ENCODE measurements at regions not wholly inside any gene's neighbourhood (a gene's known extent, or its start where the extent isn't known, plus 50 kb on each side); places are given as distances from the start of the nearest gene placed in this dataset.
"Not testable (repeated sequence)": the region's sequence is repeated elsewhere in the genome, so short reads cannot be mapped to it uniquely, and the experiment has no call there.

- in situ Hi-C loops (cut with HindIII; ENCODE audit: low pct_unique_long_range_greater_than_20kb, low sequenced_read_pairs): no loop called here
- no peak for DNase-seq (ENCODE audit: low read depth)
Measured at GRCh38 chr20:43839793-43840199, 74.9 kb upstream of the TOX2 start.

- in situ Hi-C loops (cut with HindIII; ENCODE audit: low pct_unique_long_range_greater_than_20kb, low sequenced_read_pairs): no loop called here
Measured at GRCh38 chr20:43838703-43839060, 76.0 kb upstream of the TOX2 start.

DNA sequence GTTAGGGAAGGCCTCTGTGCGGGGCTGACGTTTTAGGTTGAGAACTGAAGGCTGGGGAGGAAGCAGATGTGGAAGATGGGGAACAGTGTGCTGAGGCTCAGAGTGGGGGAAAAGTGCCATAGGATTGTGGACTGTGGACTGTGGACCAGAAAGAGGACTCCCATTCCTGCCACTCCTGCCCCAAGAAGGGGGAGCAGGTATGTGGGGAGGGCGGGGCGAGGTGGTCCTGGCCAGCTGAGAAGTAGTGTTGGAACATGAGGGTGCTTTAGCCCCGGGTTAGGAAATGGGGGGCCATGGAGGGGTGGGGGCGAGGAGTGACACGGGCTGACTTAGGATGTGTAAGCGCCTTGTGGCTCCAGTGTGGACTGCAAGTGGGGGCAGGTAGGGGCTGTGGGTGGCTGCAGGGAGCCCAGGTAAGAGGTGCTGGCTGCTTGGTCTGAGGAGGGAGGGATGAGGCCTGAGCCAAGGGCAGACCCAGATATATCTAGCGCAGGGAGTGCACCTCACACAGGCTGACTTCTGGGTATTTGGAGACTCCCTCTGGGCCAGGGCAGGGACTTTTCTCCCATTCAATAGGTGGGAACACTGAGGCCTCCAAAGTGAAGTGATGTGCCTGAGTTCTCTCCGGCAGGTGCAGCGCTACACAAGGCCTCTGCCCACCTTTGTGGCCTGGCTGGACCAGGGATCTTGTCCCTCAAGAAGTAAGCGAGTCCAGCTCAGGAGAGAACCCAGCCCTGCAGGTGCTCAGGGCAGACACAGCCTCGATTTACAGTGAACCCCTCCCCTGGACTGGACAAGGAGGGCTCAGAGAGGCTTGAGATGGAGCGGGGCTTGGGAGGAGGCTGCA, 76.6 kb upstream of the TOX2 start:
- no peak for DNase-seq (ENCODE audit: low read depth)
- in situ Hi-C loops (cut with HindIII; ENCODE audit: low pct_unique_long_range_greater_than_20kb, low sequenced_read_pairs): no loop called here

More at GRCh38 chr20:43838703-43839060, 76.0 kb upstream of the TOX2 start:
- no peak for DNase-seq (ENCODE audit: low read depth)

DNA sequence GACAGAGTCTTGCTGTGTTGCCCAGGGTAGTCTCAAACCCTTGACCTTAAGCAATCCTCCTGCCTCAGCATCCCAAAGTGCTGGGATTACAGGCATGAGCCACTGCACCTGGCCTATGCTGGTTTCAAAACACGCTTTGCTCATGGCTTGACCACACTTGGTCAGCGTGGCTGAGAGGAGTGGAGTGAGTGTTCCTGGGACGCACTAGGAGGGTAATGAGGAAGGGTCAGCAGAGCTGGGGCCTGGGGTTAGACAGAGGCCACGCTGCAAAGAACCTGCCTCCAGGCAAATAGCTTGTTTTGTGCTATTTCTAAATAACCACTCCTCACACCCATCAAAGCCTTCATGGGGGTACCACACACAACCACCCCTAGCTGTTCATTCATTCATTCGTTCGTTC, 77.9 kb upstream of the TOX2 start:
- DNase-seq (ENCODE audit: low read depth): no peak

GRCh38 chr20:43835944-43836508, 78.6 kb upstream of the TOX2 start:
- no peak for DNase-seq (ENCODE audit: low read depth)
- in situ Hi-C loops (cut with HindIII; ENCODE audit: low pct_unique_long_range_greater_than_20kb, low sequenced_read_pairs): no loop called here

More for the DNA sequence above, 77.9 kb upstream of the TOX2 start:
- in situ Hi-C loops (cut with HindIII; ENCODE audit: low pct_unique_long_range_greater_than_20kb, low sequenced_read_pairs): no loop called here

DNA sequence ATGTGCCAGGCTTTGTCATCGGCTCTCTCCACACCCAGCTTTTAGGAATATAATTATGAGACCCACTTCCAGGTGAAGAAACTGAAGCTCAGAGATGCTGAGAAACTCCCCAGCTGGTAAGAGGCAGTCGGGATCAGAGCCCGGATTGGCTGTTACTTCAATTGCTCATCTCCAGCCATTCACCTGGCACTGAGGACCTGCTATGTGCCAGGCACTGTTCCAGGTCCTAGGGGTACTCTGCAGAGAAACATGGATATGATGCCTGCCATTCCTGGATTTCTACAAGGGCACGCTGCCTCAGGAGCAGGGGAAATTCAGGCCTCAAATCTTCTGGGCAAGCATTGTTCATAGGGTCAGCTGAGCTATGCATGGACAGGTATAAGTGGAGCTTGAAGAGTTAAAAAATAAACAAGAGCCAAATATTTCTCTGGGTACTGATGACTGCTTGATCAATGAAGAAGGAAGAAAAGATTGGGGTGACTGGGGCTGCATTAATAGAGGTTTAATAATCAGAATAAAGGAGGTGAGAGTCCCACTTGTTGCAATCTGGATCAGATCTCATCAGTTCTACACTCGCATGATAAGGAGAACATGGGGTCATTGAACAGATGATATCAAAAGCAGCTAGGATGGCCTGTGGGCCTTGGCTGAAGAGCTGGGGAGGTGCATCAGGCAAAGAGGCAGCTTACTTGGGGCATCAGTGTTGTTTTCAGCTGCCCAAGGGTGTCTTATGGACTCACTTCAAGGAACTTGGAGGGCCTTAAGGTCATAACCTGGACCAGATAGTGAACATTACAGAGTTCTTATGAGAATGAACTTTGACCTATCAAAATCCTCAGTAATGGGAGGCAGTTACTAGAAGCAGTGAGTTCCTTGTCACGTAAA, 80.9 kb upstream of the TOX2 start:
- no peak for DNase-seq (ENCODE audit: low read depth)
- in situ Hi-C loops (cut with HindIII; ENCODE audit: low pct_unique_long_range_greater_than_20kb, low sequenced_read_pairs): no loop called here

- DNase-seq (ENCODE audit: low read depth): no peak
- in situ Hi-C loops (cut with HindIII; ENCODE audit: low pct_unique_long_range_greater_than_20kb, low sequenced_read_pairs): no loop called here
Measured at GRCh38 chr20:43832961-43833360, 81.7 kb upstream of the TOX2 start.

DNA sequence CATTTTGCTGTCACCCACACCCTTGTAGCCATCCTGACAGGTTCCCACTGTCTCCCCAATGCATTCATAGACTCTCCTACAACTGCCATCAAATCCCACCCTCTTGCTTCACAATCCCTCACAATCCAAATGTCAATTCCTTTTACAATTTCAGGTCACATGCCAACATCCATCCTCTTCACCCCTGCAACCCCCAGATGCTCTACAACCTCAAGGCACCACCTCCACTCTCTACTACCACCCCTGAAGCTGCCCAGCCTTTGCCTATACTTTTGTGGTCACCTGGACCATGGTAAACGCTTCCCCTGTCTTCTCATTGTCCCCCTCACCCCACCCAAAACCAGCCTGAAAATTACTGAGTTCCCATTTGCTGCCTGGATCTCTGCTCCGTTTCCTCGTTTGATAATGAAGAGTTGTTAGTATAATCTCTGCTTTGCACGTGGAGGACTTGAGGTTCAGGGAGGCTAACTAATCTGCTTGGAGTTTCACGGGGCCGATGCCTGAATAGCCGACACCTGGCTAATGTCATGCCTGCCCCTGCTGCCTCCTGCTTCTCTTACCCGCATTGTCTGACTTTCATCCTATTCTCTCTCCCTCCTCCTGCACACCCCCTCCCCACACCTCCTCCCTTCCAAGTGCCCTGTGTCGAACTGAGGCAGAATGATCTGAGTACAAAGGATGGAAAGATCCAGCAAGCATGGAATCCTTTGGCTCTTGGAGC, 82.4 kb upstream of the TOX2 start:
- in situ Hi-C loops (cut with HindIII; ENCODE audit: low pct_unique_long_range_greater_than_20kb, low sequenced_read_pairs): no loop called here
- no peak for DNase-seq (ENCODE audit: low read depth)

GRCh38 chr20:43831481-43832065, 83.1 kb upstream of the TOX2 start:
- in situ Hi-C loops (cut with HindIII; ENCODE audit: low pct_unique_long_range_greater_than_20kb, low sequenced_read_pairs): no loop called here
- DNase-seq (ENCODE audit: low read depth): no peak

- in situ Hi-C loops (cut with HindIII; ENCODE audit: low pct_unique_long_range_greater_than_20kb, low sequenced_read_pairs): no loop called here
Measured at GRCh38 chr20:43830883-43831282, 83.8 kb upstream of the TOX2 start.

GRCh38 chr20:43829951-43830690, 84.5 kb upstream of the TOX2 start:
- in situ Hi-C loops (cut with HindIII; ENCODE audit: low pct_unique_long_range_greater_than_20kb, low sequenced_read_pairs): no loop called here

More at GRCh38 chr20:43830883-43831282, 83.8 kb upstream of the TOX2 start:
- DNase-seq (ENCODE audit: low read depth): no peak

DNA sequence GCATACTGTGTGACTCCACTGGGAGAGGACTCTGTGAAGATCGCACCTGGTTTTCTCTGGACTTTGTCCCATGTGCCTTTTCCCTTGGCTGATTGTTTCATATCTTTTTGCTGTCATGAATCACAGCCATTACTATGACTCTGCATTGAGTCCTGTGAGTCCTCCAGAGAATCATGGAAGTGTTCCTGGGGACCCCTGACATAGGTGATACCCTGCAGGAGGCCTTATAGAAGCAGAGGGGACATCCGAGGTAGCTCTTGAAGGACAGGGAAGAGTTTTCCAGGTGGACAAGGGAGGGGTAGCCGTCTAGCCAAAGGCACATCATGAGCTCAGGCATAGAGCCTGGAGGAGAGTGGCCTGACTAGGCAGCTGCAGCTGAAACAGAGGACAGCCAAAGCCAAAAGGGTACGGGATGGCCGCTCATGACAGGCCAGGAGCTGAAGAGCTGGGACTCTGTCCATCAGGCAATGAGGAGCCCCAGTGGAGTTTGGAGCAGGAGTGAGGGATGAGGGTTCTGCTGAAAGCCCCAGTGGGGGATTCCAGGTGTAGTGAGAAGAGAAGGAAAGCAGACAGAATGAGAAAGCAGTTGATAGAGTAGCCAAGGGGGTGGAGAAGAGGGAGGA, 86.6 kb upstream of the TOX2 start:
- in situ Hi-C loops (cut with HindIII; ENCODE audit: low pct_unique_long_range_greater_than_20kb, low sequenced_read_pairs): no loop called here
- DNase-seq (ENCODE audit: low read depth): no peak

More at GRCh38 chr20:43829951-43830690, 84.5 kb upstream of the TOX2 start:
- DNase-seq (ENCODE audit: low read depth): no peak

DNA sequence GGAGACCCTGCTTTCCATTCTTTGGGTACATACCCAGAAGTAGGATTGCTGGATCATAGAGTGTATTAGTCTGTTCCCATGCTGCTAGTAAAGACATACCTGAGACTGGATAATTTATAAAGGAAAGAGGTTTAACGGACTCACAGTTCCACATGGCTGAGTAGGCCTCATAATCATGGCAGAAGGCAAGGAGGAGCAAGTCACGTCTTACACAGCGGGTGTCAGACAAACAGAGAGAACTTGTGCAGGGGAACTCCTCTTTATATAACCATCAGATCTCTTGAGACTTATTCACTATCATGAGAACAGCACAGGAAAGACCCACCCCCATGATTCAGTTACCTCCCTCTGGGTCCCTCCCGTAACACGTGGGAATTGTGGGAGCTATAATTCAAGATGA, 87.7 kb upstream of the TOX2 start:
- in situ Hi-C loops (cut with HindIII; ENCODE audit: low pct_unique_long_range_greater_than_20kb, low sequenced_read_pairs); DNase-seq (ENCODE audit: low read depth): not testable (repeated sequence)

GRCh38 chr20:43825581-43825980, 89.1 kb upstream of the TOX2 start:
- DNase-seq (ENCODE audit: low read depth): no peak
- in situ Hi-C loops (cut with HindIII; ENCODE audit: low pct_unique_long_range_greater_than_20kb, low sequenced_read_pairs): no loop called here

GRCh38 chr20:43825051-43825402, 89.6 kb upstream of the TOX2 start:
- DNase-seq (ENCODE audit: low read depth): no peak
- in situ Hi-C loops (cut with HindIII; ENCODE audit: low pct_unique_long_range_greater_than_20kb, low sequenced_read_pairs): no loop called here

DNA sequence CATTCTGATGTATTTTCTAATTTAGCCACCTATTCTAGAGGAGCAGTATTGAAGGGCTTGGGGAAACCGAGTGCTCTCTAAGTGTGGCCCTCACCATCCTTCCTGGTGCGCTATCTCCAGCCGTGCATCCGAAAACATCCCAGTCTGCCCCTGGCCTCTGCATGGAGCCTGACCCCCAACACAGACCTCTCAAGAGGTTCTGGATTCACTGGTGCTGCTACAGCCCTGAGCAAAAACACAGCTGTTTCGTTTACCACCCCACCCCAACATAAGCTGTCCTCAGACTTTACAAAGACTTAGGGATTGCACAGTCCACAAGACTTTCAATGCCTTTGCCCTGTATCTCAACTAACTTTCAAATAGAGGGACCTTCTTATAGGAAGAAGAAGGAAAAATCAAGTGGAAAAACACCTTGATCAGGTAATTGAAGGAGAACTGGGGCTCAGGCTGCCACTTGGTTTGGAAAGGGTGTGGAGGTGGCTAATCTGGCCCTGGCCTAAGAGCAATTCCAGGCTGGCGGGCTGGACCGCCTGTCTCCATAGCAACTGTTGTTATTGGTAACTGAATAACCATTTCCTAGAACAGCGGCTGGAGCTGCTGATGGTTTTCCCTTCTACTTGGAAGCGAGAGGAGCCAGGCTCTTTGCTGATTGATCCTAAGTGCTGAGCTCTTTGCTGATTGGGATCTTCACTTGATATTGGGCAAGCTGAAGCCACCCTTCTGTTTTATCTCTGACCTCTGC, 90.2 kb upstream of the TOX2 start:
- in situ Hi-C loops (cut with HindIII; ENCODE audit: low pct_unique_long_range_greater_than_20kb, low sequenced_read_pairs): no loop called here
- DNase-seq (ENCODE audit: low read depth): no peak
